ENCODE measurements at regions not wholly inside any gene's neighbourhood (a gene's known extent, or its start where the extent isn't known, plus 50 kb on each side); places are given as distances from the start of the nearest gene placed in this dataset.
"Not testable (repeated sequence)": the region's sequence is repeated elsewhere in the genome, so short reads cannot be mapped to it uniquely, and the experiment has no call there.

DNA sequence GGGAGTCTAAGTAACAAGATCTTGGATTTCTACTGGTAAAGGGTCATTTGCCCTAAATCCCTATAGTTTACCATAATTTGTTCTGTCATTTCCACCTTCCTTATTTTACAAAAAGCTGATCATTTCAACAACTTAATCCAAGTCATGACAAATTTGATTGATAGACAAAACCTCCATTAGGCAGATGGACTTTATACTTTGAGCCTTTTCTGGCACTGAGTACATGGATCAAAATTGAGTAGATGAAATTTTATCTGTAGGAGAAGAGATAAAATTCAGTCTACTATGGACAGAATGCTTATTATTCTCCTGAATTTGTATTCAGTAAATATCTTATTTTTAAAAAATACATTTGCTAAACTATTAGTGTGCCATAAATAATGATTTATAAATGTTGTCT lies 62.6 kb upstream of the NRIP1 start (continued):
- TF ChIP-seq, protein P1, sequence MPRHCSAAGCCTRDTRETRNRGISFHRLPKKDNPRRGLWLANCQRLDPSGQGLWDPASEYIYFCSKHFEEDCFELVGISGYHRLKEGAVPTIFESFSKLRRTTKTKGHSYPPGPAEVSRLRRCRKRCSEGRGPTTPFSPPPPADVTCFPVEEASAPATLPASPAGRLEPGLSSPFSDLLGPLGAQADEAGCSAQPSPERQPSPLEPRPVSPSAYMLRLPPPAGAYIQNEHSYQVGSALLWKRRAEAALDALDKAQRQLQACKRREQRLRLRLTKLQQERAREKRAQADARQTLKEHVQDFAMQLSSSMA (CRISPR knock-in tag; IDR thresholded peaks at IDR 0.05), result no peak
- no peak for TF ChIP-seq ZNF251 (CRISPR knock-in tag; IDR thresholded peaks at IDR 0.05)
- no peak for TF ChIP-seq ETV5 (CRISPR knock-in tag; IDR thresholded peaks at IDR 0.05; ENCODE audit: borderline replicate concordance)
- TF ChIP-seq ZNF138 (CRISPR knock-in tag; IDR thresholded peaks at IDR 0.05; ENCODE audit: low read depth), result no peak
- TF ChIP-seq ZNF446 (CRISPR knock-in tag; IDR thresholded peaks at IDR 0.05), result no peak
- no peak for TF ChIP-seq ZNF33A (CRISPR knock-in tag; IDR thresholded peaks at IDR 0.05; ENCODE audit: borderline replicate concordance)
- no peak for TF ChIP-seq ZNF101 (CRISPR knock-in tag; IDR thresholded peaks at IDR 0.05; ENCODE audit: borderline replicate concordance, low read depth)

DNA sequence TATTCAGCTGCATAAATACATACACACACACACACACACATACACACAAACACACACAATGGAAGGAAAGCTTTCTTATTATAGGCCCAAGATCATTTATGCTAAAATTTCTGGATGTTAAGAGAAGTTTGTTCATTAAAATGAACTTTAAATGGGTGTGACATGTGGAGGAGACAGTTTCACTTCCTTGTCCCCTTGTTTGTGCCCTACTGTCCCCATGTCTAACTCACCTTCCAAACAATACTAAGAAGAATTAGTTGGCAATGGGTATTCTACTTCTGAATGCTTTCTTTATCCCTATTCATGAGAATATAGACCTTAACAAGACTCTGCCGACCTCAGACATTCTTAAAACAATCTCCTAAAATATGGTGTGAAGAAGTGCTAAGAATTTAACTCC lies 63.5 kb upstream of the NRIP1 start:
- intact Hi-C loops (cut with micrococcal nuclease; ENCODE audit: unreplicated experiment), result no loop called here
- no peak for ATAC-seq
- H3K4me3 ChIP-seq (replicated peaks in 1 of 3; ENCODE audit: insufficient read depth in 1 of 3, low read depth in 2 of 3, low read length in 3 of 3), result no peak overlapping the region
- no peak for FAIRE-seq
- no peaks in the 10 kb centered on the region for H3K9me3 ChIP-seq (ENCODE audit: low read length)
- no peak overlapping the region for H3K9ac ChIP-seq (ENCODE audit: insufficient read depth, low read depth, low read length)
- no peaks in the 10 kb centered on the region for H3K27me3 ChIP-seq (ENCODE audit: control insufficient read depth in 1 of 2, insufficient read depth in 2 of 2, low read length in 2 of 2)
- no peak overlapping the region for H3K27ac ChIP-seq (ENCODE audit: extremely low read length, insufficient read depth, low read length)
- TF ChIP-seq ZFP36L1 (CRISPR knock-in tag; IDR thresholded peaks at IDR 0.05) (no peak), GABPA (IDR thresholded peaks at IDR 0.05; ENCODE audit: low read depth, low read length) (no peak), GABPA (CRISPR knock-in tag; IDR thresholded peaks at IDR 0.05; ENCODE audit: low read depth) (no peak), TMF1 (CRISPR knock-in tag; IDR thresholded peaks at IDR 0.05; ENCODE audit: low read depth) (no peak), GTF2F1 (IDR thresholded peaks at IDR 0.05; ENCODE audit: low read length) (no peak)
- TF ChIP-seq, protein P1 (CRISPR knock-in tag; IDR thresholded peaks at IDR 0.05), result no peak
- no peaks in the 10 kb centered on the region for H3K4me1 ChIP-seq (ENCODE audit: insufficient read depth, low read length)
- no peaks in the 10 kb centered on the region for H3K79me2 ChIP-seq (ENCODE audit: insufficient read depth, low read length)
- no peak for DNase-seq (ENCODE audit: low spot score)
- in situ Hi-C loops (cut with HindIII; ENCODE audit: extremely low pct_ligation_motif_present, low pct_unique_long_range_greater_than_20kb), result no loop called here
- CTCF ChIA-PET (ENCODE audit: low intra/inter-chr PET ratio, low total read pairs), result no interaction called here
- H2AFZ ChIP-seq (ENCODE audit: low read length), result no peak overlapping the region
- no TSS peak for BruUV-seq (replicated peaks)
- POLR2A ChIA-PET, result no interaction called here
- H3K4me2 ChIP-seq (ENCODE audit: low read depth, low read length), result no peak overlapping the region
- 87% methylated on average over 1 of the region's 1 CpG for WGBS (ENCODE audit: low lambda C conversion rate)
- no peaks in the 10 kb centered on the region for H4K20me1 ChIP-seq (ENCODE audit: insufficient read depth, low read length)
- no peaks in the 10 kb centered on the region for H3K36me3 ChIP-seq (replicated peaks in 1 of 2; ENCODE audit: control insufficient read depth in 1 of 2, insufficient read depth in 2 of 2, low read length in 2 of 2)

DNA sequence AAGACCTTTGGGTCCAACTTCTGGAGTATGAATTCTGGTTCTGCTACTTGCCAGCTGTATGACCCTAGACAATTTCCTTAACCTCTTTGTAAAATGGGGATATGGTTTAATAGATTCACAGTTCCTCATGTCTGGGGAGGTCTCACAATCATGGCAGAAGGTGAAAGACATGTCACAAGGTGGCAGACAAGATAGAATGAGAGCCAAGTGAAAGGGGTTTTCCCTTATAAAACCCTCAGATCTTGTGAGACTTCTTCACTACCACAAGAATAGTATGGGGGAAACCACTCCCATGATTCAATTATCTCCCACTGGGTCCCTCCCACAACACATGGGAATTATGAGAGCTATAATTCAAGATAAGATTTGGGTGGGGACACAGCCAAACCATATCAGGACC lies 63.9 kb upstream of the NRIP1 start:
- ATAC-seq; H3K79me2 ChIP-seq (ENCODE audit: insufficient read depth, low read length); intact Hi-C loops (cut with micrococcal nuclease; ENCODE audit: unreplicated experiment); in situ Hi-C loops (cut with HindIII; ENCODE audit: extremely low pct_ligation_motif_present, low pct_unique_long_range_greater_than_20kb); H3K4me3 ChIP-seq (replicated peaks in 1 of 3; ENCODE audit: insufficient read depth in 1 of 3, low read depth in 2 of 3, low read length in 3 of 3); H3K27me3 ChIP-seq (ENCODE audit: control insufficient read depth in 1 of 2, insufficient read depth in 2 of 2, low read length in 2 of 2); CTCF ChIA-PET (ENCODE audit: low intra/inter-chr PET ratio, low total read pairs); H3K4me1 ChIP-seq (ENCODE audit: insufficient read depth, low read length); H3K27ac ChIP-seq (ENCODE audit: extremely low read length, insufficient read depth, low read length); H2AFZ ChIP-seq (ENCODE audit: low read length); H4K20me1 ChIP-seq (ENCODE audit: insufficient read depth, low read length); FAIRE-seq; BruUV-seq (replicated peaks); DNase-seq (ENCODE audit: low spot score); H3K36me3 ChIP-seq (replicated peaks in 1 of 2; ENCODE audit: control insufficient read depth in 1 of 2, insufficient read depth in 2 of 2, low read length in 2 of 2); H3K9me3 ChIP-seq (ENCODE audit: low read length); H3K9ac ChIP-seq (ENCODE audit: insufficient read depth, low read depth, low read length); H3K4me2 ChIP-seq (ENCODE audit: low read depth, low read length): not testable (repeated sequence)
- POLR2A ChIA-PET, result interaction anchor here (3.4 kb wide), 1 partner anchor 11 kb away, joined by 10 read pairs; no protein-coding TSS in a partner anchor
